Activated T-cell treated with anti-CD3 and anti-CD28 coated beads, Interleukin-2, amount 50 U/mL, for 72 hours (primary cell): ENCODE measurements at regions not wholly inside any gene's neighbourhood (a gene's known extent, or its start where the extent isn't known, plus 50 kb on each side); places are given as distances from the start of the nearest gene placed in this dataset.

Experiments
- ATAC-seq, 2 donors: fragments of 150-1000 bp; cut with Tn5 transposase; replicated peaks in 1 of 2; 2 replicates each; pipeline ENCODE4 v1.10.0; 2021; ENCODE audit warnings: moderate library complexity in 2 of 2, mild to moderate bottlenecking in 1 of 2
- DNase-seq, 2 donors: peaks; one replicate each; pipeline ENCODE4 v3.0.0; 2021 to 2022; ENCODE audit warnings: mixed read lengths in 1 of 2
- H3K27ac Mint-ChIP-seq: one replicate; pipeline ENCODE4 v1.8.0; 2022; ENCODE audit warnings: mild to moderate bottlenecking, moderate library complexity, mixed read lengths
- H3K27me3 Mint-ChIP-seq: one replicate; pipeline ENCODE4 v1.8.0; 2022; ENCODE audit warnings: low read depth, mixed read lengths
- H3K36me3 Mint-ChIP-seq, 2 donors: one replicate each; pipeline ENCODE4 v1.8.0; 2022; ENCODE audit warnings: mixed read lengths in 2 of 2, mild to moderate bottlenecking in 1 of 2; ENCODE audit not compliant: insufficient read depth in 2 of 2
- H3K4me1 Mint-ChIP-seq: one replicate; pipeline ENCODE4 v1.8.0; 2022; ENCODE audit warnings: low read depth, mixed read lengths
- H3K4me3 Mint-ChIP-seq, 2 donors: one replicate each; pipeline ENCODE4 v1.8.0; 2022; ENCODE audit warnings: mild to moderate bottlenecking in 2 of 2, mixed read lengths in 2 of 2, moderate library complexity in 2 of 2
- H3K9me3 Mint-ChIP-seq, 2 donors: one replicate each; pipeline ENCODE4 v1.8.0; 2022; ENCODE audit warnings: mixed read lengths in 2 of 2

DNA sequence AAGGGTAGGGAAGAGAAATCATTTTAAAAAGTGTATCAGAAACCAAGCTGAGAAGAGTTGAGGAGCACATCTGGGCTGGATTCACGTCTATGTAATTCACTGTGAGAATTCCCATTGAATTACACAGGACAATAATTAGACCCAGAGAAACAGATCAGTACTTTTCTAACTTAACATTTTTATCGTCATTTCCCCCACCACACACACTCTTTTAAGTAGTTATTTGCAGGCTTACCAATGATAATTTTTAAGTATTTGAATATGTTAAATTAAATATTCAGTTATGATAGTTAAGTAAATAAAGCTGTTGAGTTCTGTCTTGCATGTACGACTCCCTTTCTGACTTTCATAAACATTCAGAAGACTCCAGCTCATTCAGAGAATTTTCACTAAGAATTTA lies 165.4 kb upstream of the PITX2 start:
- H3K9me3 Mint-ChIP-seq: peaks cover 2 to 6% of the 10 kb centered on the region in 2 donors
- DNase-seq (no peak), ATAC-seq (no peak)
- H3K27me3 Mint-ChIP-seq: no peaks in the 10 kb centered on the region
- H3K36me3 Mint-ChIP-seq: no peaks in the 10 kb centered on the region
- H3K27ac Mint-ChIP-seq: no peak overlapping the region
- H3K4me1 Mint-ChIP-seq: no peaks in the 10 kb centered on the region
- H3K4me3 Mint-ChIP-seq: no peak overlapping the region

GRCh38 chr4:110792036-110792435 lies 169.2 kb upstream of the PITX2 start:
- H3K27me3 Mint-ChIP-seq: no peaks in the 10 kb centered on the region
- ATAC-seq (no peak), DNase-seq (no peak)
- no peak overlapping the region for H3K4me3 Mint-ChIP-seq
- H3K9me3 Mint-ChIP-seq: peaks cover 2 to 6% of the 10 kb centered on the region in 2 donors
- H3K36me3 Mint-ChIP-seq: no peaks in the 10 kb centered on the region
- no peaks in the 10 kb centered on the region for H3K4me1 Mint-ChIP-seq
- H3K27ac Mint-ChIP-seq: no peak overlapping the region

- H3K9me3 Mint-ChIP-seq: peaks cover 2 to 6% of the 10 kb centered on the region in 2 donors
- H3K27ac Mint-ChIP-seq: no peak overlapping the region
- no peaks in the 10 kb centered on the region for H3K4me1 Mint-ChIP-seq
Observed at GRCh38 chr4:110793381-110793801, 170.5 kb upstream of the PITX2 start.

DNA sequence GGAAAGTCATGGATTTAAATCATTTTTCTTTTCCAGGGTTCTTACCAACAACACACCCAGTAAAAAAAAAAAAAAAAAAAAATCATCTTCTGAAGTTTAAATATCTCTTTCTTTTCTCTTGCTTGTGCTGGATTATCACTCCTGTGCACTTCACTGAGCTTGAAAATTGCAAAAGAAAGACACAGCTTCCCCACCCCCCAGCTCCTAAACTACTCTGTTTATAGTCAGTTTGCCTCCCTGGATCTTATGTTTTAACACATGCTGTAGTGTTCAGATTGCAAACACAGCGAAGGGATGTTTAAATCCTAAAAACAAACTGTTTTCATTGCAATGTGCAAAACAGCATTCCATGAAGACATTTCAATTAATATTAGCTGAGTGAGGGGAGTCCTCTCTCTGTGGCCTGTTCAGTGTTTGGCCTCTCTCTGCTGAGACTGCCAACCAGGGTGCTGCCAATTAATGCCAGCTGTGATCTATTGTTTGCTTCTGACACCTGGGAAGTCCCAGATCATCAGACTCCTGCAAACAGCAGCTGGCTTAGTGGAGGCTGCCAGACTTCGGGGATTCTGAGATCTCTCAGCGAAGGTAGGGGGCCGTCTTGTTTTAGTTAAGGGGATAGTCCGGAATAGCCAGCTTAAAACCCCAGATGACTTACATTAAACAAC lies 171.1 kb upstream of the PITX2 start:
- ATAC-seq (no peak), DNase-seq (no peak)
- no peak overlapping the region for H3K4me3 Mint-ChIP-seq
- peaks cover under 1 to 3% of the 10 kb centered on the region in 2 donors for H3K9me3 Mint-ChIP-seq
- no peaks in the 10 kb centered on the region for H3K36me3 Mint-ChIP-seq
- no peak overlapping the region for H3K27ac Mint-ChIP-seq
- no peaks in the 10 kb centered on the region for H3K27me3 Mint-ChIP-seq
- no peaks in the 10 kb centered on the region for H3K4me1 Mint-ChIP-seq

More at GRCh38 chr4:110793381-110793801, 170.5 kb upstream of the PITX2 start:
- H3K36me3 Mint-ChIP-seq: no peaks in the 10 kb centered on the region
- no peak for DNase-seq
- no peaks in the 10 kb centered on the region for H3K27me3 Mint-ChIP-seq
- H3K4me3 Mint-ChIP-seq: no peak overlapping the region
- ATAC-seq: no peak

- ATAC-seq: no peak
- Mint-ChIP-seq H3K9me3 (no peaks in the 10 kb centered on the region), H3K4me1 (no peaks in the 10 kb centered on the region)
Observed at GRCh38 chr4:110795971-110796370, 173.1 kb upstream of the PITX2 start.

DNA sequence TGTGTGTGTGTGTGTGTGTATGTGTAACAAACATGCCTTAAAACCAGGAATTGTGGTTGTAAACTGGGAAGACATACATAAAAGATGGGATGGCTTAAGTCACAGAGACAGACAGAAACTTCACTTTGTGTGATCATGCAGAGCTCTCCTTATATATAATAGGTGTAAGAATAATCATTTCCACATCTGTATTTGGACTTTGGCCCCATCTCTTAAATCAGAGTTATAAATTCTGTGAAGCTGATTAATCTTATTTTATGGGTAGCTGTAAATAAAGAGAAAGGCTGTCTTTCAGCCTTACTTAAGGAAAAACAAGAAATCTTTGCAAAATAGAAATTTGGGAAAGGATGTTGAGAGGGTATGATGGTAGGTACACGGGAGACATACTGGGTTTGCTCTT lies 174.6 kb upstream of the PITX2 start:
- no peaks in the 10 kb centered on the region for H3K9me3 Mint-ChIP-seq
- H3K27ac Mint-ChIP-seq: no peak overlapping the region
- H3K4me3 Mint-ChIP-seq: no peak overlapping the region
- H3K27me3 Mint-ChIP-seq: no peaks in the 10 kb centered on the region
- H3K36me3 Mint-ChIP-seq: no peaks in the 10 kb centered on the region
- ATAC-seq (no peak), DNase-seq (no peak)
- no peaks in the 10 kb centered on the region for H3K4me1 Mint-ChIP-seq

More at GRCh38 chr4:110795971-110796370, 173.1 kb upstream of the PITX2 start:
- Mint-ChIP-seq H3K36me3 (no peaks in the 10 kb centered on the region), H3K27me3 (no peaks in the 10 kb centered on the region), H3K27ac (no peak overlapping the region), H3K4me3 (no peak overlapping the region)
- DNase-seq: no peak

GRCh38 chr4:110798687-110799086 lies 175.8 kb upstream of the PITX2 start:
- Mint-ChIP-seq H3K27me3 (no peaks in the 10 kb centered on the region), H3K4me1 (no peaks in the 10 kb centered on the region), H3K27ac (no peak overlapping the region), H3K4me3 (no peak overlapping the region), H3K9me3 (no peaks in the 10 kb centered on the region), H3K36me3 (no peaks in the 10 kb centered on the region)
- ATAC-seq (no peak), DNase-seq (no peak)

- Mint-ChIP-seq H3K27ac (no peak overlapping the region), H3K9me3 (no peaks in the 10 kb centered on the region), H3K4me1 (no peaks in the 10 kb centered on the region), H3K4me3 (no peak overlapping the region), H3K27me3 (no peaks in the 10 kb centered on the region), H3K36me3 (no peaks in the 10 kb centered on the region)
- ATAC-seq (no peak), DNase-seq (no peak)
Observed at GRCh38 chr4:110799211-110799610, 176.3 kb upstream of the PITX2 start.

GRCh38 chr4:110801591-110801990 lies 178.7 kb upstream of the PITX2 start:
- H3K4me1 Mint-ChIP-seq: no peaks in the 10 kb centered on the region
- DNase-seq (no peak), ATAC-seq (no peak)
- H3K4me3 Mint-ChIP-seq: no peak overlapping the region
- no peaks in the 10 kb centered on the region for H3K9me3 Mint-ChIP-seq
- H3K27me3 Mint-ChIP-seq: no peaks in the 10 kb centered on the region
- no peaks in the 10 kb centered on the region for H3K36me3 Mint-ChIP-seq
- no peak overlapping the region for H3K27ac Mint-ChIP-seq

GRCh38 chr4:110808351-110808878 lies 185.5 kb upstream of the PITX2 start:
- no peak overlapping the region for H3K27ac Mint-ChIP-seq
- no peaks in the 10 kb centered on the region for H3K27me3 Mint-ChIP-seq
- no peaks in the 10 kb centered on the region for H3K36me3 Mint-ChIP-seq
- H3K4me3 Mint-ChIP-seq: no peak overlapping the region
- DNase-seq (no peak), ATAC-seq (no peak)
- no peaks in the 10 kb centered on the region for H3K4me1 Mint-ChIP-seq
- H3K9me3 Mint-ChIP-seq: peaks cover 0 to 3% of the 10 kb centered on the region in 2 donors

GRCh38 chr4:110815950-110816349 lies 193.1 kb upstream of the PITX2 start:
- ATAC-seq (no peak), DNase-seq (no peak)
- Mint-ChIP-seq H3K27ac (no peak overlapping the region), H3K27me3 (no peaks in the 10 kb centered on the region), H3K9me3 (peaks cover 2% of the 10 kb centered on the region in 2 donors), H3K4me3 (no peak overlapping the region), H3K4me1 (no peaks in the 10 kb centered on the region), H3K36me3 (no peaks in the 10 kb centered on the region)

DNA sequence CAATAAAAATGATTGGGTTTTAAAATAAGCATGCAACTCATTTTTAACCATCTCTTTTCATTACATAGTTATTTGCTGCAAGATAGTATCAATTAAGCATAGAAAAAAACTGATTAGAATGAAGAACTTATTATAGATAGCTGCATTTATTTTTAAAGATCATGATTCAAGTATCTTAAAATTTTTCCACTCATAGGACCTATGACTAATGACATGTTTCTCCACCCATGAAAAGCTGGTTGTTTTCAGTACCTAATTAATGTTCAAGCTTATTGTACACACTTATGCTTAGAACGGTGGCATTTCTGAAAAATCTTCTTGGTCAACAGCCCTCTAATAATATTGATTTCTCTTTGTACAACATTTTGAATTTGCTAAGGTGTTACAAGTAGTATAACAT lies 193.5 kb upstream of the PITX2 start:
- ATAC-seq (no peak), DNase-seq (no peak)
- Mint-ChIP-seq H3K27me3 (no peaks in the 10 kb centered on the region), H3K9me3 (peaks cover 2% of the 10 kb centered on the region in 2 donors), H3K36me3 (no peaks in the 10 kb centered on the region), H3K4me3 (no peak overlapping the region), H3K27ac (no peak overlapping the region), H3K4me1 (no peaks in the 10 kb centered on the region)

GRCh38 chr4:110821186-110821585 lies 198.3 kb upstream of the PITX2 start:
- ATAC-seq (no peak), DNase-seq (no peak)
- Mint-ChIP-seq H3K4me1 (no peaks in the 10 kb centered on the region), H3K27ac (no peak overlapping the region), H3K9me3 (no peaks in the 10 kb centered on the region), H3K36me3 (no peaks in the 10 kb centered on the region), H3K4me3 (no peak overlapping the region), H3K27me3 (no peaks in the 10 kb centered on the region)

- H3K4me3 Mint-ChIP-seq: no peak overlapping the region
- H3K9me3 Mint-ChIP-seq: no peaks in the 10 kb centered on the region
- no peaks in the 10 kb centered on the region for H3K36me3 Mint-ChIP-seq
- no peaks in the 10 kb centered on the region for H3K4me1 Mint-ChIP-seq
- no peak overlapping the region for H3K27ac Mint-ChIP-seq
- ATAC-seq (no peak), DNase-seq (no peak)
- H3K27me3 Mint-ChIP-seq: no peaks in the 10 kb centered on the region
Observed at GRCh38 chr4:110823251-110823650, 200.4 kb upstream of the PITX2 start.
